HCT116 (cell line): ENCODE measurements at regions not wholly inside any gene's neighbourhood (a gene's known extent, or its start where the extent isn't known, plus 50 kb on each side); places are given as distances from the start of the nearest gene placed in this dataset.

Source experiments
- CTCF ChIP-seq, 3 experiments: fragments of 200-600 bp in 1 of 3; sonication (generic) in 1 of 3; IDR thresholded peaks in 2 of 3; conservative IDR thresholded peaks in 1 of 3; 2 replicates each; pipeline ENCODE4 v1.5.1; 2012 to 2017; ENCODE audit warnings: low read depth in 2 of 3, low read length in 2 of 3, antibody characterized with exemption in 1 of 3, borderline replicate concordance in 1 of 3, control low read depth in 1 of 3, mild to moderate bottlenecking in 1 of 3, mixed read lengths in 1 of 3, mixed run types in 1 of 3, moderate library complexity in 1 of 3; ENCODE audit not compliant: insufficient read depth in 1 of 3
- EZH2 ChIP-seq: fragments of 200-600 bp; sonication (generic); IDR thresholded peaks from 2 replicates; pipeline ENCODE4 v1.6.1; 2017; ENCODE audit warnings: antibody characterized with exemption, mixed run types
- MAX ChIP-seq: IDR thresholded peaks from 2 replicates; pipeline ENCODE4 v1.6.1; 2012
- POLR2A ChIP-seq: IDR thresholded peaks from 2 replicates; pipeline ENCODE4 v1.7.0; 2011; ENCODE audit warnings: borderline replicate concordance; ENCODE audit not compliant: insufficient read depth, insufficient read length; ENCODE audit errors: extremely low read depth
- POLR2AphosphoS5 ChIP-seq: IDR thresholded peaks from 2 replicates; pipeline ENCODE4 v1.6.1; 2011; ENCODE audit warnings: mild to moderate bottlenecking, low read depth, low read length, moderate library complexity
- RAD21 ChIP-seq: IDR thresholded peaks from 2 replicates; pipeline ENCODE4 v1.6.1; 2012; ENCODE audit warnings: low read depth, mild to moderate bottlenecking
- SP1 ChIP-seq: IDR thresholded peaks from 2 replicates; pipeline ENCODE4 v1.6.1; 2012; ENCODE audit warnings: low read depth
- TCF7L2 ChIP-seq: IDR thresholded peaks from 2 replicates; pipeline ENCODE4 v1.7.0; 2011; ENCODE audit warnings: borderline replicate concordance, inconsistent platforms; ENCODE audit not compliant: insufficient read depth, insufficient read length; ENCODE audit errors: extremely low read depth
- YY1 ChIP-seq: IDR thresholded peaks from 2 replicates; pipeline ENCODE4 v1.6.1; 2011; ENCODE audit warnings: low read length, low read depth, moderate library complexity, mild to moderate bottlenecking; ENCODE audit not compliant: insufficient replicate concordance; ENCODE audit errors: extremely low read depth
- ZFX ChIP-seq: fragments of 450-650 bp; IDR thresholded peaks from 2 replicates; pipeline ENCODE4 v1.6.1; 2017

GRCh38 chrX:118222421-118222820 lies 105.8 kb upstream of the KLHL13 start:
- TF ChIP-seq SP1 (no peak), CTCF (IDR thresholded peaks at IDR 0.05 in 2 of 3, conservative IDR thresholded peaks at IDR 0.05 in 1 of 3; ENCODE audit: borderline replicate concordance in 1 of 3, insufficient read depth in 1 of 3, low read depth in 2 of 3, low read length in 2 of 3) (no peak), RAD21 (no peak), TCF7L2 (no peak), EZH2 (no peak), MAX (no peak), ZFX (no peak), POLR2A (no peak), YY1 (no peak), POLR2AphosphoS5 (no peak)
